Suprapubic skin (tissue), 4 donors: ENCODE measurements at regions not wholly inside any gene's neighbourhood (a gene's known extent, or its start where the extent isn't known, plus 50 kb on each side); places are given as distances from the start of the nearest gene placed in this dataset.

Experiments
- CTCF ChIP-seq, 2 donors: fragments of 200-600 bp in 1 of 2; fragments of 450-650 bp in 1 of 2; sonication (generic) in 1 of 2; IDR thresholded peaks; one replicate each; pipeline ENCODE4 v1.5.1; 2016 to 2019; ENCODE audit warnings: antibody characterized with exemption in 2 of 2, mild to moderate bottlenecking in 1 of 2, moderate library complexity in 1 of 2
- EP300 ChIP-seq: sonication (generic); formaldehyde crosslinking; IDR thresholded peaks from one replicate; pipeline ENCODE4 v1.6.1; 2017; ENCODE audit warnings: antibody characterized with exemption
- POLR2AphosphoS5 ChIP-seq, 3 donors: sonication (generic); formaldehyde crosslinking; IDR thresholded peaks; one replicate each; pipeline ENCODE4 v1.6.1; 2017; ENCODE audit warnings: antibody characterized with exemption in 3 of 3

GRCh38 chr14:34177466-34177865, 226.6 kb upstream of the EGLN3 start:
- no peak for TF ChIP-seq CTCF (IDR thresholded peaks at IDR 0.05)
- no peak for TF ChIP-seq POLR2AphosphoS5 (IDR thresholded peaks at IDR 0.05)
- TF ChIP-seq EP300, result no peak
